Liver (tissue), 3 donors: ENCODE measurements at regions not wholly inside any gene's neighbourhood (a gene's known extent, or its start where the extent isn't known, plus 50 kb on each side); places are given as distances from the start of the nearest gene placed in this dataset.

Source experiments
- EGR1 ChIP-seq, 2 donors: IDR thresholded peaks; 2 replicates each; pipeline ENCODE4 v1.6.1; 2016 to 2018; ENCODE audit warnings: antibody characterized with exemption in 2 of 2, low read depth in 2 of 2
- FOXA1 ChIP-seq: IDR thresholded peaks from 2 replicates; pipeline ENCODE4 v1.6.1; 2016; ENCODE audit warnings: antibody characterized with exemption
- GABPA ChIP-seq, 2 donors: IDR thresholded peaks in 1 of 2; conservative IDR thresholded peaks in 1 of 2; 2 replicates each; pipeline ENCODE4 v1.6.1; 2016; ENCODE audit warnings: antibody characterized with exemption in 2 of 2, mild to moderate bottlenecking in 1 of 2, moderate library complexity in 1 of 2
- HNF4A ChIP-seq, 2 donors: conservative IDR thresholded peaks; 2 replicates each; pipeline ENCODE4 v1.6.1; 2016; ENCODE audit warnings: antibody characterized with exemption in 2 of 2, mild to moderate bottlenecking in 2 of 2
- JUND ChIP-seq, 2 donors: IDR thresholded peaks; 2 replicates each; pipeline ENCODE4 v1.6.1; 2016; ENCODE audit warnings: antibody characterized with exemption in 2 of 2
- RXRA ChIP-seq, 2 donors: IDR thresholded peaks; 2 replicates each; pipeline ENCODE4 v1.6.1; 2017 to 2018; ENCODE audit warnings: antibody characterized with exemption in 2 of 2, mild to moderate bottlenecking in 1 of 2
- TAF1 ChIP-seq: conservative IDR thresholded peaks from 2 replicates; pipeline ENCODE4 v1.6.1; 2016; ENCODE audit warnings: antibody characterized with exemption, mild to moderate bottlenecking
- YY1 ChIP-seq: IDR thresholded peaks from 2 replicates; pipeline ENCODE4 v1.6.1; 2016; ENCODE audit warnings: antibody characterized with exemption, mild to moderate bottlenecking
- TF ChIP-seq, protein P1 (sequence below): fragments of 150-350 bp; IDR thresholded peaks from 2 replicates; pipeline ENCODE4 v1.5.1; 2017; ENCODE audit warnings: improper control_type of control experiment, low read depth, low read length; ENCODE audit not compliant: missing input control
- TF ChIP-seq, protein P2 (sequence below): IDR thresholded peaks from 2 replicates; pipeline ENCODE4 v1.6.1; 2016; ENCODE audit warnings: antibody characterized with exemption
- TF ChIP-seq, protein P3 (sequence below): IDR thresholded peaks from 2 replicates; pipeline ENCODE4 v1.6.1; 2016; ENCODE audit warnings: antibody characterized with exemption
- TF ChIP-seq, protein P4 (sequence below): IDR thresholded peaks from 2 replicates; pipeline ENCODE4 v1.6.1; 2016; ENCODE audit warnings: antibody characterized with exemption, mild to moderate bottlenecking
- TF ChIP-seq, protein P5 (sequence below): IDR thresholded peaks from 2 replicates; pipeline ENCODE4 v1.6.1; 2016; ENCODE audit warnings: antibody characterized with exemption
- donor health status: healthy.
- donor health status: healthy.

DNA sequence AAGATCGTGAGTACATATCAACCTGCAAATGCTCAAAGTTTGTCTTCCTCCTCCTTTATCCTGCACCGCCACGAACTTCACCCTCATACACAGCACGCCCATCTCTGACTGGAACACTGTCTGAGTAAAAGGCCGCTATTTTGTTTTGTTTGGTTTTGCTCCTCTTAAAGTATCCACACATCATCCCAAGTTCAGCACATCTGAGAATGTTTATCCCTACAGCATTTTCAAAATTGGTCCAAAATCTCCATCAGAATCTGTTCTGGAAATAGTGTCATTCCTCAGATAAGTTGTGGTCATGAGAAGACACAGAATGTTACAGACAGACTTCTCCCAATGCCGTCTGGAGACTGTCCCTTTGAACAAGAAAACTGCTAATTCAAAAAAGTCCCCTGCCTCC, 251.6 kb upstream of the ARID1B start:
- TF ChIP-seq, protein P1, sequence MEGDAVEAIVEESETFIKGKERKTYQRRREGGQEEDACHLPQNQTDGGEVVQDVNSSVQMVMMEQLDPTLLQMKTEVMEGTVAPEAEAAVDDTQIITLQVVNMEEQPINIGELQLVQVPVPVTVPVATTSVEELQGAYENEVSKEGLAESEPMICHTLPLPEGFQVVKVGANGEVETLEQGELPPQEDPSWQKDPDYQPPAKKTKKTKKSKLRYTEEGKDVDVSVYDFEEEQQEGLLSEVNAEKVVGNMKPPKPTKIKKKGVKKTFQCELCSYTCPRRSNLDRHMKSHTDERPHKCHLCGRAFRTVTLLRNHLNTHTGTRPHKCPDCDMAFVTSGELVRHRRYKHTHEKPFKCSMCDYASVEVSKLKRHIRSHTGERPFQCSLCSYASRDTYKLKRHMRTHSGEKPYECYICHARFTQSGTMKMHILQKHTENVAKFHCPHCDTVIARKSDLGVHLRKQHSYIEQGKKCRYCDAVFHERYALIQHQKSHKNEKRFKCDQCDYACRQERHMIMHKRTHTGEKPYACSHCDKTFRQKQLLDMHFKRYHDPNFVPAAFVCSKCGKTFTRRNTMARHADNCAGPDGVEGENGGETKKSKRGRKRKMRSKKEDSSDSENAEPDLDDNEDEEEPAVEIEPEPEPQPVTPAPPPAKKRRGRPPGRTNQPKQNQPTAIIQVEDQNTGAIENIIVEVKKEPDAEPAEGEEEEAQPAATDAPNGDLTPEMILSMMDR = no peak
- TF ChIP-seq YY1 (no peak), FOXA1 (no peak), TAF1 (no peak), GABPA (IDR thresholded peaks at IDR 0.05 in 1 of 2, conservative IDR thresholded peaks at IDR 0.05 in 1 of 2) (no peak), EGR1 (IDR thresholded peaks at IDR 0.05; ENCODE audit: low read depth in 2 of 2) (no peak), JUND (IDR thresholded peaks at IDR 0.05) (no peak), HNF4A (conservative IDR thresholded peaks at IDR 0.05) (no peak), RXRA (IDR thresholded peaks at IDR 0.05) (no peak)
- TF ChIP-seq, protein P2, sequence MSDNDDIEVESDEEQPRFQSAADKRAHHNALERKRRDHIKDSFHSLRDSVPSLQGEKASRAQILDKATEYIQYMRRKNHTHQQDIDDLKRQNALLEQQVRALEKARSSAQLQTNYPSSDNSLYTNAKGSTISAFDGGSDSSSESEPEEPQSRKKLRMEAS = no peak
- TF ChIP-seq, protein P3, sequence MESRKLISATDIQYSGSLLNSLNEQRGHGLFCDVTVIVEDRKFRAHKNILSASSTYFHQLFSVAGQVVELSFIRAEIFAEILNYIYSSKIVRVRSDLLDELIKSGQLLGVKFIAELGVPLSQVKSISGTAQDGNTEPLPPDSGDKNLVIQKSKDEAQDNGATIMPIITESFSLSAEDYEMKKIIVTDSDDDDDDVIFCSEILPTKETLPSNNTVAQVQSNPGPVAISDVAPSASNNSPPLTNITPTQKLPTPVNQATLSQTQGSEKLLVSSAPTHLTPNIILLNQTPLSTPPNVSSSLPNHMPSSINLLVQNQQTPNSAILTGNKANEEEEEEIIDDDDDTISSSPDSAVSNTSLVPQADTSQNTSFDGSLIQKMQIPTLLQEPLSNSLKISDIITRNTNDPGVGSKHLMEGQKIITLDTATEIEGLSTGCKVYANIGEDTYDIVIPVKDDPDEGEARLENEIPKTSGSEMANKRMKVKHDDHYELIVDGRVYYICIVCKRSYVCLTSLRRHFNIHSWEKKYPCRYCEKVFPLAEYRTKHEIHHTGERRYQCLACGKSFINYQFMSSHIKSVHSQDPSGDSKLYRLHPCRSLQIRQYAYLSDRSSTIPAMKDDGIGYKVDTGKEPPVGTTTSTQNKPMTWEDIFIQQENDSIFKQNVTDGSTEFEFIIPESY = no peak
- TF ChIP-seq, protein P4, sequence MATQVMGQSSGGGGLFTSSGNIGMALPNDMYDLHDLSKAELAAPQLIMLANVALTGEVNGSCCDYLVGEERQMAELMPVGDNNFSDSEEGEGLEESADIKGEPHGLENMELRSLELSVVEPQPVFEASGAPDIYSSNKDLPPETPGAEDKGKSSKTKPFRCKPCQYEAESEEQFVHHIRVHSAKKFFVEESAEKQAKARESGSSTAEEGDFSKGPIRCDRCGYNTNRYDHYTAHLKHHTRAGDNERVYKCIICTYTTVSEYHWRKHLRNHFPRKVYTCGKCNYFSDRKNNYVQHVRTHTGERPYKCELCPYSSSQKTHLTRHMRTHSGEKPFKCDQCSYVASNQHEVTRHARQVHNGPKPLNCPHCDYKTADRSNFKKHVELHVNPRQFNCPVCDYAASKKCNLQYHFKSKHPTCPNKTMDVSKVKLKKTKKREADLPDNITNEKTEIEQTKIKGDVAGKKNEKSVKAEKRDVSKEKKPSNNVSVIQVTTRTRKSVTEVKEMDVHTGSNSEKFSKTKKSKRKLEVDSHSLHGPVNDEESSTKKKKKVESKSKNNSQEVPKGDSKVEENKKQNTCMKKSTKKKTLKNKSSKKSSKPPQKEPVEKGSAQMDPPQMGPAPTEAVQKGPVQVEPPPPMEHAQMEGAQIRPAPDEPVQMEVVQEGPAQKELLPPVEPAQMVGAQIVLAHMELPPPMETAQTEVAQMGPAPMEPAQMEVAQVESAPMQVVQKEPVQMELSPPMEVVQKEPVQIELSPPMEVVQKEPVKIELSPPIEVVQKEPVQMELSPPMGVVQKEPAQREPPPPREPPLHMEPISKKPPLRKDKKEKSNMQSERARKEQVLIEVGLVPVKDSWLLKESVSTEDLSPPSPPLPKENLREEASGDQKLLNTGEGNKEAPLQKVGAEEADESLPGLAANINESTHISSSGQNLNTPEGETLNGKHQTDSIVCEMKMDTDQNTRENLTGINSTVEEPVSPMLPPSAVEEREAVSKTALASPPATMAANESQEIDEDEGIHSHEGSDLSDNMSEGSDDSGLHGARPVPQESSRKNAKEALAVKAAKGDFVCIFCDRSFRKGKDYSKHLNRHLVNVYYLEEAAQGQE = no peak
- TF ChIP-seq, protein P5, sequence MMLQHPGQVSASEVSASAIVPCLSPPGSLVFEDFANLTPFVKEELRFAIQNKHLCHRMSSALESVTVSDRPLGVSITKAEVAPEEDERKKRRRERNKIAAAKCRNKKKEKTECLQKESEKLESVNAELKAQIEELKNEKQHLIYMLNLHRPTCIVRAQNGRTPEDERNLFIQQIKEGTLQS = no peak
